AG04450 (cell line): ENCODE measurements at regions not wholly inside any gene's neighbourhood (a gene's known extent, or its start where the extent isn't known, plus 50 kb on each side); places are given as distances from the start of the nearest gene placed in this dataset.

Source experiments
- CTCF ChIA-PET: fragments of 300-600, 350-600 bp; formaldehyde crosslinking; extraction: SDS; loops from one replicate; lab custom pipeline; 2022; ENCODE audit warnings: antibody characterized with exemption, inconsistent platforms; lab: Charles Lee
- POLR2A ChIA-PET: fragments of 350-600 bp; formaldehyde crosslinking; extraction: SDS; loops from one replicate; lab custom pipeline; 2021; ENCODE audit warnings: antibody characterized with exemption, inconsistent platforms; lab: Yijun Ruan, JAX
- DNase-seq: peaks from one replicate; pipeline ENCODE4 v3.0.0-alpha.2; 2011; ENCODE audit warnings: low read depth, low spot score
- H3K27ac ChIP-seq: one replicate; pipeline ENCODE4 v1.5.1; 2012; ENCODE audit warnings: low read depth, low read length, control low read depth
- H3K27me3 ChIP-seq: one replicate; pipeline ENCODE4 v1.6.0; 2012; ENCODE audit warnings: low read length; ENCODE audit not compliant: control insufficient read depth, insufficient read depth
- H3K4me3 ChIP-seq: 2 replicates; pipeline ENCODE4 v1.5.1; 2011; ENCODE audit warnings: mild to moderate bottlenecking, low read depth, low read length, control low read depth
- H3K9me3 ChIP-seq: 2 replicates; pipeline ENCODE4 v1.5.1; 2012; ENCODE audit warnings: low read length; ENCODE audit not compliant: control insufficient read depth, insufficient read depth
- CTCF ChIP-seq: IDR thresholded peaks from 2 replicates; pipeline ENCODE4 v1.5.1; 2011; ENCODE audit warnings: low read depth, low read length, control low read depth, inconsistent platforms

GRCh38 chr3:6172871-6173642 lies 687.9 kb upstream of the GRM7 start:
- ChIA-PET POLR2A (no interaction called here), CTCF (no interaction called here)

DNA sequence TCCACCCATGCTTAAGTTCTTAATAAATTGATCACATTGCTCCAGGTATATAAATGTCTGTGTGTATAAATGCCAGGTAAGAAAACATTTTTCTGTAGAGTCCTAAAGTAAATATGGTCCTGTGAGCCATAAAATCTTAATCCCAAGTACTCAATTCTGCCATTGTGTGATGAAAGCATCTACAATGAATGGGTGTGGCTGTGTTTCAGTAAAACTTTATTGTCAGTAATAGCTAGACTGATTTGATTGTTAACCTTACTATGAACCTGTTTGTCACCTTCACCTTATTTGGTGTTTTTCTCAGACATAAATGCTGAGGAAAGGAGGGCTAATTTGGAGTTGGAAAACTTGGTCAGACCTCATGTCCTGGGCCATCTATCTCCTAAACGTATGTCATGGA lies 683.5 kb upstream of the GRM7 start:
- ChIA-PET CTCF (no interaction called here), POLR2A (no interaction called here)
- peaks cover 3% of the 10 kb centered on the region; the same call in 1 of the 2 replicates for H3K9me3 ChIP-seq
- H3K27ac ChIP-seq = no peak overlapping the region
- no peak for TF ChIP-seq CTCF
- H3K4me3 ChIP-seq = no peak overlapping the region
- no peak for DNase-seq
- no peaks in the 10 kb centered on the region for H3K27me3 ChIP-seq

More at GRCh38 chr3:6172871-6173642, 687.9 kb upstream of the GRM7 start:
- no peak overlapping the region for H3K27ac ChIP-seq
- no peaks in the 10 kb centered on the region for H3K9me3 ChIP-seq
- no peak overlapping the region for H3K4me3 ChIP-seq
- no peak for TF ChIP-seq CTCF
- no peaks in the 10 kb centered on the region for H3K27me3 ChIP-seq
- no peak for DNase-seq

GRCh38 chr3:6179761-6180160 lies 681.2 kb upstream of the GRM7 start:
- CTCF ChIA-PET = no interaction called here
- no peak overlapping the region for H3K27ac ChIP-seq
- no peak for DNase-seq

DNA sequence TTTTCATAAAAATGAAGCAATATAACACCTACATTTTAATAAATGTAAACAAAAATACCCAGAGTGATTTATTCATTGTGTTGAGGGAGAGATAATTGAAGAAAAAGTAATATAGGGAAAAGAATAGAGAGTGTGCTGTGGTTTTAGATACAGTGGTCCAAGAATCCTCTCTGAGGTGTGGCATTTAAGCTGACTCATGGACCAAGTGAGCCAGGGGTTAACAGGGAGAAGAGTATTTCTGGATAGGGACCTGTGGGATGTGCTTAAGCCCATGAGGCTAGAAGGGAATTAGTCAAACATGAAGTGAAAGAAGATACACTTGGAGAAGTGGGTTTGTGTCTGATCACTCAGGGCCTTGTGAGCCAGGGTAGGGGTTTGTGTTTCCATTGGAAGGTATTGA lies 680.7 kb upstream of the GRM7 start:
- no peak overlapping the region for H3K4me3 ChIP-seq
- ChIA-PET CTCF (no interaction called here), POLR2A (no interaction called here)
- DNase-seq = no peak
- no peaks in the 10 kb centered on the region for H3K27me3 ChIP-seq
- no peak for TF ChIP-seq CTCF
- peaks cover 3% of the 10 kb centered on the region; the same call in 1 of the 2 replicates for H3K9me3 ChIP-seq
- no peak overlapping the region for H3K27ac ChIP-seq

More at GRCh38 chr3:6179761-6180160, 681.2 kb upstream of the GRM7 start:
- H3K4me3 ChIP-seq = no peak overlapping the region
- TF ChIP-seq CTCF = no peak
- POLR2A ChIA-PET = no interaction called here
- H3K9me3 ChIP-seq = peaks cover 3% of the 10 kb centered on the region; the same call in 1 of the 2 replicates
- H3K27me3 ChIP-seq = no peaks in the 10 kb centered on the region

DNA sequence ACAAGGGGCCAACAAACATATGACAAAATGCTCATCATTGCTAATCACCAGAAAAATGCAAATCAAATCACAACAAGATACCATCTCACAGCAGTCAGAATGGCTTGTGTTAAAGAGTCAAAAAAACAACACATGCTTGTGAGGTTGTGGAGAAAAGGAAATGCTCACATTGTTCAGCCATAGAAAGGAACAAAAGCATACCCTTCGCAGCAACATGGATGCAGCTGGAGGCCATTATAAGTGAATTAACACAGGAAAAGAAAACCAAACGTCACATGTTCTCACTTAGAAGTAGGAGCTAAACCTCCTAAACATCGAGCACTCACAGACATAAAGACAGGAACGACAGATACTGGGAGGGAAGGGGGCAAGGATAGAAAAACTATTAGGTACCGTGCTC lies 678.4 kb upstream of the GRM7 start:
- CTCF ChIA-PET = no interaction called here
- POLR2A ChIA-PET = no interaction called here

More for the DNA sequence above, 678.4 kb upstream of the GRM7 start:
- Histone ChIP-seq H3K27me3 (no peaks in the 10 kb centered on the region), H3K9me3 (peaks cover 7% of the 10 kb centered on the region), H3K27ac (no peak overlapping the region), H3K4me3 (no peak overlapping the region)
- TF ChIP-seq CTCF = no peak
- no peak for DNase-seq
